GM12864 (cell line): ENCODE measurements at regions not wholly inside any gene's neighbourhood (a gene's known extent, or its start where the extent isn't known, plus 50 kb on each side); places are given as distances from the start of the nearest gene placed in this dataset.

Experiments used
- DNase-seq: peaks from one replicate; pipeline ENCODE4 v3.0.0-alpha.2; 2011; ENCODE audit warnings: low read depth
- H3K4me3 ChIP-seq: 2 replicates; pipeline ENCODE4 v1.5.1; 2011; ENCODE audit warnings: mild to moderate bottlenecking, low read depth, low read length, control low read depth
- CTCF ChIP-seq: IDR thresholded peaks from 2 replicates; pipeline ENCODE4 v1.5.1; 2011; ENCODE audit warnings: low read depth, mild to moderate bottlenecking, moderate library complexity, low read length, control low read depth, inconsistent platforms; ENCODE audit errors: missing control alignments

- no peak overlapping the region for H3K4me3 ChIP-seq
- no peak for DNase-seq
- no peak for TF ChIP-seq CTCF
Observed at GRCh38 chr21:34255073-34255472, 108.7 kb upstream of the KCNE2 start.

GRCh38 chr21:34260277-34261008, 103.4 kb upstream of the KCNE2 start:
- no peak for DNase-seq
- H3K4me3 ChIP-seq, result no peak overlapping the region
- no peak for TF ChIP-seq CTCF

GRCh38 chr21:34261841-34262468, 101.9 kb upstream of the KCNE2 start:
- TF ChIP-seq CTCF, result no peak
- H3K4me3 ChIP-seq, result no peak overlapping the region
- DNase-seq, result no peak

GRCh38 chr21:34262469-34262845, 101.3 kb upstream of the KCNE2 start:
- TF ChIP-seq CTCF, result no peak

GRCh38 chr21:34263629-34264028, 100.2 kb upstream of the KCNE2 start:
- no peak for DNase-seq

More at GRCh38 chr21:34262469-34262845, 101.3 kb upstream of the KCNE2 start:
- no peak overlapping the region for H3K4me3 ChIP-seq
- no peak for DNase-seq

GRCh38 chr21:34266351-34266750, 97.5 kb upstream of the KCNE2 start:
- no peak for TF ChIP-seq CTCF
- DNase-seq, result no peak
- H3K4me3 ChIP-seq, result no peak overlapping the region

More at GRCh38 chr21:34263629-34264028, 100.2 kb upstream of the KCNE2 start:
- no peak for TF ChIP-seq CTCF
- H3K4me3 ChIP-seq, result no peak overlapping the region
